K562 (cell line): ENCODE measurements at regions not wholly inside any gene's neighbourhood (a gene's known extent, or its start where the extent isn't known, plus 50 kb on each side); places are given as distances from the start of the nearest gene placed in this dataset.

ENCODE experiments used
- ATAC-seq: fragments of 200-7000 bp; cut with Tn5 transposase; 3 replicates; pipeline ENCODE4 v1.9.1; 2020; ENCODE audit warnings: moderate library complexity
- BruUV-seq: library from RNA; stranded (reverse); fragments of 400-500 nt; replicated peaks from 2 replicates; lab custom pipeline; 2021; lab: Mats Ljungman, UMichigan
- CTCF ChIA-PET: fragments of 300-600 bp; formaldehyde crosslinking; extraction: SDS; loops from one replicate; lab custom pipeline; 2021; ENCODE audit warnings: low intra/inter-chr PET ratio; lab: Yijun Ruan, JAX
- POLR2A ChIA-PET: fragments of 300-600, 350-650 bp; sonication (Branson Sonifier 250); formaldehyde crosslinking; extraction: SDS; loops from one replicate; lab custom pipeline; 2021; ENCODE audit warnings: antibody characterized with exemption, inconsistent platforms; lab: Yijun Ruan, JAX
- DNase-seq, 4 experiments: peaks; one replicate each; pipeline versions ENCODE4 v3.0.0 to v3.0.0-alpha.2; 2011 to 2018; ENCODE audit warnings: low spot score in 3 of 4, mixed read lengths in 3 of 4; ENCODE audit errors: extremely low read depth in 1 of 4
- FAIRE-seq: peaks from 2 replicates; lab custom pipeline; 2011; peaks lifted over from hg19 to GRCh38; lab: Jason Lieb, UNC
- H2AFZ ChIP-seq: 2 replicates; pipeline ENCODE4 v1.6.0; 2011; ENCODE audit warnings: low read depth, low read length, control low read depth, inconsistent platforms
- H3K27ac ChIP-seq: fragments of 200-600 bp; 3 replicates; pipeline ENCODE4 v1.8.0; 2011; ENCODE audit warnings: low read depth, mild to moderate bottlenecking, control low read depth, inconsistent platforms, low read length, moderate library complexity, mixed read lengths; ENCODE audit errors: extremely low read depth
- H3K27me3 ChIP-seq, 2 experiments: fragments of 300-600 bp in 1 of 2; 2 replicates in 1 of 2; 3 replicates in 1 of 2; pipeline versions ENCODE4 v1.6.0 to v1.8.0; 2011; ENCODE audit warnings: inconsistent platforms in 2 of 2, low read length in 2 of 2, mild to moderate bottlenecking in 1 of 2, mixed read lengths in 1 of 2, moderate library complexity in 1 of 2; ENCODE audit not compliant: control insufficient read depth in 2 of 2, insufficient read depth in 2 of 2
- H3K36me3 ChIP-seq: fragments of 300-600 bp; 3 replicates; pipeline ENCODE4 v1.8.0; 2011; ENCODE audit warnings: mild to moderate bottlenecking, low read length, inconsistent platforms; ENCODE audit not compliant: control insufficient read depth, insufficient read depth
- H3K4me1 ChIP-seq, 2 experiments: fragments of 200-600 bp in 1 of 2; replicated peaks in 1 of 2; 2 replicates in 1 of 2; 3 replicates in 1 of 2; pipeline versions ENCODE4 v1.5.1 to v1.8.0; 2011; ENCODE audit warnings: inconsistent platforms in 2 of 2, low read length in 2 of 2, mild to moderate bottlenecking in 1 of 2, mixed read lengths in 1 of 2, moderate library complexity in 1 of 2; ENCODE audit not compliant: control insufficient read depth in 2 of 2, insufficient read depth in 2 of 2
- H3K4me2 ChIP-seq: 2 replicates; pipeline ENCODE4 v1.6.1; 2011; ENCODE audit warnings: low read length, control low read depth, inconsistent platforms, mixed read lengths; ENCODE audit not compliant: insufficient read depth
- H3K4me3 ChIP-seq: fragments of 200-600 bp; sonication (generic), shearing (Covaris generic); 2 replicates; pipeline ENCODE4 v1.5.1; 2016; ENCODE audit warnings: control low read depth, inconsistent platforms
- H3K79me2 ChIP-seq: fragments of 200-600 bp; 3 replicates; pipeline ENCODE4 v1.8.0; 2011; ENCODE audit warnings: low read length, inconsistent platforms; ENCODE audit not compliant: control insufficient read depth, insufficient read depth
- H3K9ac ChIP-seq, 2 experiments: 2 replicates each; pipeline versions ENCODE4 v1.6.0 to v1.6.1; 2011; ENCODE audit warnings: low read depth in 2 of 2, low read length in 2 of 2, control low read depth in 1 of 2, inconsistent platforms in 1 of 2, mild to moderate bottlenecking in 1 of 2, mixed read lengths in 1 of 2; ENCODE audit not compliant: insufficient read depth in 1 of 2
- H3K9me1 ChIP-seq: one replicate; pipeline ENCODE4 v1.6.0; 2011; ENCODE audit warnings: inconsistent platforms, mild to moderate bottlenecking, low read length, moderate library complexity; ENCODE audit not compliant: control insufficient read depth, insufficient read depth
- H3K9me3 ChIP-seq: replicated peaks from 2 replicates; pipeline ENCODE4 v1.5.1; 2011; ENCODE audit warnings: low read depth, low read length, inconsistent platforms; ENCODE audit not compliant: control insufficient read depth, insufficient read depth
- H4K20me1 ChIP-seq: replicated peaks from 2 replicates; pipeline ENCODE4 v1.6.1; 2011; ENCODE audit warnings: low read length, inconsistent platforms, mixed read lengths; ENCODE audit not compliant: control insufficient read depth, insufficient read depth
- BCOR ChIP-seq: fragments of 450-650 bp; IDR thresholded peaks from 2 replicates; pipeline ENCODE4 v1.6.1; 2016
- BRF2 ChIP-seq: IDR thresholded peaks from 3 replicates; pipeline ENCODE4 v1.6.1; 2011; ENCODE audit warnings: borderline replicate concordance, mild to moderate bottlenecking; ENCODE audit not compliant: insufficient read length, insufficient read depth
- C11orf30 ChIP-seq: fragments of 450-650 bp; IDR thresholded peaks from 2 replicates; pipeline ENCODE4 v1.6.1; 2016; ENCODE audit warnings: low read depth, mild to moderate bottlenecking
- CBFA2T2 ChIP-seq: fragments of 450-650 bp; conservative IDR thresholded peaks from 2 replicates; pipeline ENCODE4 v1.6.1; 2017; ENCODE audit warnings: mild to moderate bottlenecking
- DDX20 ChIP-seq: fragments of 450-650 bp; IDR thresholded peaks from 2 replicates; pipeline ENCODE4 v1.6.1; 2016; ENCODE audit warnings: missing genetic modification characterization, low read depth, mild to moderate bottlenecking, missing compliant biosample characterization, moderate library complexity
- FOXP1 ChIP-seq: sonication (generic); formaldehyde crosslinking; IDR thresholded peaks from 2 replicates; pipeline ENCODE4 v1.8.0; 2022; ENCODE audit warnings: mild to moderate bottlenecking, missing genetic modification reagents
- KAT2B ChIP-seq: IDR thresholded peaks from one replicate; pipeline ENCODE4 v1.6.1; 2012; ENCODE audit warnings: low read depth, mild to moderate bottlenecking, control low read depth, inconsistent platforms, low read length, moderate library complexity
- MAFF ChIP-seq: IDR thresholded peaks from 2 replicates; pipeline ENCODE4 v1.6.1; 2012; ENCODE audit warnings: low read length, improper control_type of control experiment
- MBD1 ChIP-seq: fragments of 250-450 bp; sonication (Bioruptor Pico); IDR thresholded peaks from 2 replicates; pipeline ENCODE4 v1.8.0; 2022; ENCODE audit warnings: inconsistent platforms
- NELFE ChIP-seq: IDR thresholded peaks from 2 replicates; pipeline ENCODE4 v1.6.1; 2011; ENCODE audit warnings: mild to moderate bottlenecking; ENCODE audit not compliant: insufficient read depth, insufficient read length
- NR1H2 ChIP-seq: sonication (generic); formaldehyde crosslinking; IDR thresholded peaks from 2 replicates; pipeline ENCODE4 v1.4.0; 2020; ENCODE audit warnings: mild to moderate bottlenecking, missing genetic modification reagents
- PPARD ChIP-seq: fragments of 250-450 bp; sonication (Bioruptor Pico); IDR thresholded peaks from 2 replicates; pipeline ENCODE4 v1.8.0; 2022; ENCODE audit warnings: inconsistent platforms, mild to moderate bottlenecking, moderate library complexity
- SRSF9 ChIP-seq: fragments of 200-400 bp; formaldehyde crosslinking; IDR thresholded peaks from 2 replicates; pipeline ENCODE4 v1.6.1; 2017; ENCODE audit warnings: low read depth, low read length, borderline replicate concordance
- ZBTB7A ChIP-seq: IDR thresholded peaks from 2 replicates; pipeline ENCODE4 v1.6.1; 2011; ENCODE audit warnings: low read depth, mild to moderate bottlenecking, low read length, moderate library complexity, borderline replicate concordance; ENCODE audit not compliant: control insufficient read depth
- ZNF133 ChIP-seq: fragments of 250-450 bp; sonication (Bioruptor Pico); IDR thresholded peaks from 2 replicates; pipeline ENCODE4 v1.4.0; 2020; ENCODE audit warnings: mild to moderate bottlenecking
- ZNF592 ChIP-seq: fragments of 450-650 bp; IDR thresholded peaks from 2 replicates; pipeline ENCODE4 v1.6.1; 2017; ENCODE audit warnings: antibody characterized with exemption, mild to moderate bottlenecking
- ZNF695 ChIP-seq: fragments of 450-650 bp; formaldehyde crosslinking; IDR thresholded peaks from 2 replicates; pipeline ENCODE4 v1.4.0; 2020; ENCODE audit warnings: mild to moderate bottlenecking, moderate library complexity
- WGBS: fragments of 100-300 bp; shearing (Covaris generic); methylation state at CpG from one replicate; pipeline ENCODE4 v1.1.6; 2016; ENCODE audit warnings: low coverage, mixed read lengths; ENCODE audit not compliant: insufficient coverage; ENCODE audit errors: missing lambda C conversion rate; 5-methylcytosine and 5-hydroxymethylcytosine counted together
- in situ Hi-C: fragments of 300-500 bp; cut with MboI; formaldehyde crosslinking; loops from 4 replicates; pipeline ENCODE4 v1.15.0; 2018; ENCODE audit warnings: inconsistent platforms, mixed read lengths
- intact Hi-C: fragments of 100-400 bp; cut with micrococcal nuclease; formaldehyde crosslinking; loops from 2 replicates; pipeline ENCODE4 v1.14.2; 2022

- TF ChIP-seq ZNF592 (no peak), C11orf30 (peak; percentile 17; the same call in 1 of the 2 replicates), FOXP1 (CRISPR knock-in tag) (no peak), CBFA2T2 (no peak), MAFF (no peak), PPARD (no peak), ZNF695 (CRISPR knock-in tag) (no peak), KAT2B (no peak)
These were observed 1697.0 kb downstream of the PCDH7 start (continued) for GRCh38 chr4:32417113-32417704.

- in situ Hi-C loops, result no loop called here
- Histone ChIP-seq H3K4me2 (no peak overlapping the region), H3K4me1 (no peaks in the 10 kb centered on the region), H3K9me3 (no peaks in the 10 kb centered on the region), H2AFZ (no peak overlapping the region), H3K79me2 (no peaks in the 10 kb centered on the region), H3K4me3 (no peak overlapping the region), H3K9me1 (no peaks in the 10 kb centered on the region), H3K27me3 (no peaks in the 10 kb centered on the region), H3K36me3 (no peaks in the 10 kb centered on the region), H3K9ac (no peak overlapping the region), H4K20me1 (no peaks in the 10 kb centered on the region), H3K27ac (no peak overlapping the region)
- DNase-seq (no peak), ATAC-seq (no peak), FAIRE-seq (no peak)
- 0% methylated on average over 3 of the region's 3 CpGs for WGBS
- POLR2A ChIA-PET, result no interaction called here
- CTCF ChIA-PET, result no interaction called here
- no TSS peak for BruUV-seq
- intact Hi-C loops, result no loop called here
- TF ChIP-seq DDX20 (tag), result no peak
- TF ChIP-seq NR1H2, result no peak
- no peak for TF ChIP-seq BRF2
- TF ChIP-seq SRSF9, result no peak
- no peak for TF ChIP-seq ZBTB7A
- no peak for TF ChIP-seq NELFE
- no peak for TF ChIP-seq ZNF133 (CRISPR knock-in tag)
- TF ChIP-seq MBD1, result no peak
- TF ChIP-seq BCOR, result no peak
These were observed 1703.1 kb downstream of the PCDH7 start for GRCh38 chr4:32423267-32423666.
